HEK293T (cell line): ENCODE measurements at regions not wholly inside any gene's neighbourhood (a gene's known extent, or its start where the extent isn't known, plus 50 kb on each side); places are given as distances from the start of the nearest gene placed in this dataset.

Experiments
- CTCF ChIA-PET: fragments of 350-600 bp; formaldehyde crosslinking; extraction: SDS; loops from one replicate; lab custom pipeline; 2021; ENCODE audit warnings: antibody characterized with exemption, inconsistent platforms; lab: Yijun Ruan, JAX
- POLR2A ChIA-PET: fragments of 350-600 bp; formaldehyde crosslinking; extraction: SDS; loops from one replicate; lab custom pipeline; 2020; ENCODE audit warnings: antibody characterized with exemption, inconsistent platforms; lab: Yijun Ruan, JAX
- DNase-seq: peaks from one replicate; pipeline ENCODE4 v3.0.0; 2012; ENCODE audit warnings: mixed read lengths; ENCODE audit errors: extremely low spot score
- ARNT ChIP-seq: fragments of 450-650 bp; IDR thresholded peaks from 2 replicates; pipeline ENCODE4 v1.6.1; 2017; ENCODE audit warnings: mild to moderate bottlenecking
- BHLHE40 ChIP-seq: fragments of 450-650 bp; IDR thresholded peaks from 2 replicates; pipeline ENCODE4 v1.6.1; 2016; ENCODE audit warnings: mild to moderate bottlenecking, moderate library complexity, borderline replicate concordance
- CTBP1 ChIP-seq: fragments of 450-650 bp; IDR thresholded peaks from 2 replicates; pipeline ENCODE4 v1.6.1; 2016; ENCODE audit warnings: borderline replicate concordance
- ELF4 ChIP-seq: fragments of 450-650 bp; IDR thresholded peaks from 2 replicates; pipeline ENCODE4 v1.6.1; 2017; ENCODE audit warnings: antibody characterized with exemption
- FOXA1 ChIP-seq: fragments of 450-650 bp; IDR thresholded peaks from 2 replicates; pipeline ENCODE4 v1.6.1; 2016; ENCODE audit warnings: mild to moderate bottlenecking
- FOXK2 ChIP-seq: fragments of 450-650 bp; IDR thresholded peaks from 2 replicates; pipeline ENCODE4 v1.6.1; 2016; ENCODE audit warnings: mild to moderate bottlenecking
- FOXM1 ChIP-seq: fragments of 450-650 bp; IDR thresholded peaks from 2 replicates; pipeline ENCODE4 v1.6.1; 2017; ENCODE audit warnings: mild to moderate bottlenecking, borderline replicate concordance
- HDGF ChIP-seq: fragments of 450-650 bp; IDR thresholded peaks from 2 replicates; pipeline ENCODE4 v1.6.1; 2017; ENCODE audit warnings: antibody characterized with exemption, borderline replicate concordance
- L3MBTL2 ChIP-seq: fragments of 450-650 bp; conservative IDR thresholded peaks from 2 replicates; pipeline ENCODE4 v1.6.1; 2016; ENCODE audit warnings: mild to moderate bottlenecking
- LEF1 ChIP-seq: fragments of 450-650 bp; IDR thresholded peaks from 2 replicates; pipeline ENCODE4 v1.6.1; 2017; ENCODE audit warnings: mild to moderate bottlenecking, borderline replicate concordance
- NFRKB ChIP-seq: fragments of 450-650 bp; IDR thresholded peaks from 2 replicates; pipeline ENCODE4 v1.6.1; 2016; ENCODE audit warnings: mild to moderate bottlenecking, moderate library complexity
- PKNOX1 ChIP-seq: fragments of 450-650 bp; IDR thresholded peaks from 2 replicates; pipeline ENCODE4 v1.6.1; 2016
- SP1 ChIP-seq: fragments of 450-650 bp; IDR thresholded peaks from 2 replicates; pipeline ENCODE4 v1.6.1; 2017
- SUZ12 ChIP-seq: fragments of 450-650 bp; IDR thresholded peaks from 2 replicates; pipeline ENCODE4 v1.6.1; 2016; ENCODE audit warnings: mild to moderate bottlenecking
- TARDBP ChIP-seq: fragments of 450-650 bp; IDR thresholded peaks from 2 replicates; pipeline ENCODE4 v1.6.1; 2016
- ZNF384 ChIP-seq: fragments of 450-650 bp; IDR thresholded peaks from 2 replicates; pipeline ENCODE4 v1.6.1; 2016

GRCh38 chr2:195606179-195606578 is 50.8 kb upstream of the SLC39A10 start:
- POLR2A ChIA-PET, result no interaction called here
- DNase-seq, result no peak
- CTCF ChIA-PET, result no interaction called here
- TF ChIP-seq TARDBP (no peak), BHLHE40 (no peak), NFRKB (no peak), ZNF384 (no peak), L3MBTL2 (no peak), CTBP1 (no peak), LEF1 (no peak), HDGF (no peak), ELF4 (no peak), ARNT (no peak), FOXM1 (no peak), PKNOX1 (no peak), SP1 (no peak), FOXK2 (no peak)

GRCh38 chr2:195604706-195605105 is 52.3 kb upstream of the SLC39A10 start:
- ChIA-PET CTCF (no interaction called here), POLR2A (no interaction called here)
- TF ChIP-seq SUZ12 (no peak), CTBP1 (no peak), HDGF (no peak), FOXK2 (no peak), FOXM1 (no peak), TARDBP (no peak), NFRKB (no peak), SP1 (no peak), LEF1 (no peak), FOXA1 (no peak), PKNOX1 (no peak), BHLHE40 (no peak), ARNT (no peak), ELF4 (no peak), ZNF384 (no peak)
- no peak for DNase-seq

- no peak for DNase-seq
- ChIA-PET CTCF (no interaction called here), POLR2A (no interaction called here)
- TF ChIP-seq SP1, result no peak
- TF ChIP-seq HDGF, result no peak
- TF ChIP-seq FOXA1, result no peak
- TF ChIP-seq FOXM1, result no peak
- no peak for TF ChIP-seq TARDBP
- no peak for TF ChIP-seq FOXK2
- no peak for TF ChIP-seq CTBP1
- no peak for TF ChIP-seq ZNF384
- no peak for TF ChIP-seq PKNOX1
- no peak for TF ChIP-seq BHLHE40
- TF ChIP-seq ELF4, result no peak
These were observed 53.0 kb upstream of the SLC39A10 start for GRCh38 chr2:195603998-195604397.

GRCh38 chr2:195603408-195603807 is 53.6 kb upstream of the SLC39A10 start:
- DNase-seq, result no peak
- TF ChIP-seq CTBP1 (no peak), L3MBTL2 (no peak), TARDBP (no peak), FOXK2 (no peak), SUZ12 (no peak), SP1 (no peak), HDGF (no peak), BHLHE40 (no peak), NFRKB (no peak), LEF1 (no peak), ZNF384 (no peak), FOXA1 (no peak), ELF4 (no peak), FOXM1 (no peak), PKNOX1 (no peak)
- ChIA-PET POLR2A (no interaction called here), CTCF (no interaction called here)

- ChIA-PET CTCF (no interaction called here), POLR2A (no interaction called here)
- no peak for DNase-seq
- TF ChIP-seq CTBP1 (no peak), L3MBTL2 (no peak), HDGF (no peak), ARNT (no peak)
These were observed 54.3 kb upstream of the SLC39A10 start for GRCh38 chr2:195602687-195603086.

- POLR2A ChIA-PET, result no interaction called here
- TF ChIP-seq SUZ12 (no peak), FOXK2 (no peak), SP1 (no peak), PKNOX1 (no peak), ZNF384 (no peak), TARDBP (no peak), CTBP1 (no peak), FOXM1 (no peak), ARNT (no peak), LEF1 (no peak), NFRKB (no peak), HDGF (no peak), ELF4 (no peak)
- CTCF ChIA-PET, result no interaction called here
- no peak for DNase-seq
These were observed 55.7 kb upstream of the SLC39A10 start for GRCh38 chr2:195601361-195601760.
